GM19467 (cell line): ENCODE measurements at regions not wholly inside any gene's neighbourhood (a gene's known extent, or its start where the extent isn't known, plus 50 kb on each side); places are given as distances from the start of the nearest gene placed in this dataset.

Experiments used
- ATAC-seq: cut with Tn5 transposase; IDR thresholded peaks from one replicate; pipeline ENCODE4 v1.9.1; 2021; ENCODE audit warnings: mild to moderate bottlenecking, moderate library complexity; ENCODE audit not compliant: unreplicated experiment

DNA sequence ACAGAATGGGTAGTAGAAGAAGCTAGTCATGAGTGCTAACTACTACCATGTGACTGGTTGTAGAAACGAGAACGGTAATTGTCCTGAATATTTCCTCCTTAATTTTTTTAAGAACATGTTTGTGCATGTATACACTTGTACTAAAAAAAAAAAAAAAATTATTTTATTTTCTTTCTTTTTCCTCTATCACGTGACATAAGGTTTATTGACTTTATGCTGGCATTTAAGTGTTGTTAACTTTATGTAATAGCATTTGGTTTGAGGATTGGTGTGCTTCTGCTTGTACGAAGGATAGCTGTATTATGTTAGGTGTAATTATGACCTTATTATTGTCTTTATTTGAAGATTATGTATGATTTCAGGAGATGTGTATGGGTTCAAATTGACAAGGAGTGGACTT is 349.1 kb upstream of the PTPRD start:
- ATAC-seq = no peak

DNA sequence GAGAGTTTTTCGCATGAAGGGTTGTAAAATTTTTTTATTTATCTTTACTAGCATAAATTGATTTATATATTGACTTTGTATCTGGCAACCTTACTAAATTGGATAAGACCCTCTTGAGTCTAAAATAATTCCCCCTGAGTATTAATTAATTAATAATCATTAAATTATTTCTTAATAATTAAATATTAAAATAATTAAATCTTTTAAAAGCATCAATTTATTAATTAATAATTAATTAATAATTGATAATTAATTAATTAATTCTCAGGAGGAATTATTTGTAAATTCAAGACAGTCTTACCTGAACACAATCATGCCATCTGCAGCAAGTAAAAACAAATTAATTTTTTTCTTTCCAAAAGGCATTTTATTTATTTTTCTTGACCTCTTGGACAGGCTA is 370.4 kb upstream of the PTPRD start:
- ATAC-seq = no peak

- no peak for ATAC-seq
Measured at GRCh38 chr9:10999646-11000045, 386.8 kb upstream of the PTPRD start.

DNA sequence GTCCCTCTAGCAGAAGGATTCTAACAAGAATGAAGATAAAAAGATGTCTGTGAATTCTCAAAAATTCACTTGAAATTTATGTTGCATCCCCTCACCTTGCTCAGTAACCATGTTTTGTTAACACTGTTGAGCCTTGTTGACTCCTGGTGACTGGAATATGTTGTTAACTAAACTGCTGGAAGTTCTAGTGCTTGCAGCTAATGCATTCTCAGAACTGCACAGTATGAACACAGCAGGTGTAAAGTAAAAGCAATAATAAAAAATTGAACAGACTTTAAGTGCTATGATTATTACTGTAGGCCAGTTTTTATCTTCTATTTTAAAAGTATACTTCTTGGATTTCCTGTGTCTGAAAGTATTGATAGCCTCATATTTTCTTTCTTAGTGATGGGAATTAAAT is 388.7 kb upstream of the PTPRD start:
- no peak for ATAC-seq

DNA sequence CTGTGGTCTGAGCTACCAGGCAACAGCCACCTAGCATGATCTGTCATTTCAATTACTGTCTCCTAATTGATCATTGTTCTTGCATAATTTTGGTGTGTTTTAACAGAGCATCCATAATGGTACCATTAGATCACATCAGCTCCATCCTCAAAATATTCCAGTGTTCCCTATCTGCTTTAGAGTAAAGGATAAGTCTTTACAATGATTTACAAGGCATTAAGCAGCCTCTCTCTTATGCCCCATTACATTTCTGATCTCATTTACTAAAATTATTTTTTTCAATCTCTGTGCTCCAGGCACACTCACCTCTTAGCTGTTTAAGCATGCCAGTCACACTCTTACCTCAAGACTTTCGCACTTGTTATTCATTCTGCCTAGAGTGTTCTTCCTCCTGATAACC is 389.9 kb upstream of the PTPRD start:
- ATAC-seq = no peak

DNA sequence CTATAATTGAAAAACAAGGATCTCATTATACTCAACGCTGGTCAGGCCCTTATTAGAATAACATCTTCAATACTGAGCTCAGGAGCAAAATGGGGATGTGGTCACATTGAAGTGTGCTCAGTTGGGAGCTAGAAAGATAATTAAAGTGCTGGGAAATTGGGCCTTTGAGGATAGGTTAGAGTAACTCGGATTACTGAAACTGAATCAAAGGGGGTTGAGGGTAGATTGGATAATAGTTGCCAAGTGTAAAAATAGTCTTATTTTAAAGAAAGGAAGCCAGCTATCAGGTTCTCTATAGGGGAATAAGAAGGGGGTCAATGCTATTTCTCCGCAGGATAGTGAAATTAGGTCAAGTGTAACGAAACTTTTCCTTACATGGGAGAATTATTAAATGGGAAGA is 391.0 kb upstream of the PTPRD start:
- ATAC-seq = no peak

DNA sequence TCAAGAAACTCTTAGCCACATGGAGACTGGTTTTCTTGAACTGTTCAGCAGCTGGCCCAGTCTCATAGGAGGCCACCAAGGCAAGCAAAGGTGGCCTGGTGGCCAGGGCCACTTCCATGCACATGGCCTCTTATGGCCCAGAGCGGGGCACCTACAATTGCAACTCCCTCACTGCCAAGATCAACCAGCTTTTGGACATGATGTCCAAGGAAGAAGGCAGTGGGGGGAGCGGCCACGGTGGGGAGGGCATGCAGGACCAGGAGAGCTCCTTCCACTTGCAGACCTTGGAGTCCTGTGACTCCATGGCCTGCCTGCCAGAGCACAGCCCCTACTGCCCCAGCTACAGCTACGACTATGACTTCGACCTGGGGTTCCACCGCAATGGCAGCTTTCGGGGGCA is 398.9 kb upstream of the PTPRD start:
- no peak for ATAC-seq

- ATAC-seq = no peak
Measured at GRCh38 chr9:11016081-11016480, 403.3 kb upstream of the PTPRD start.

DNA sequence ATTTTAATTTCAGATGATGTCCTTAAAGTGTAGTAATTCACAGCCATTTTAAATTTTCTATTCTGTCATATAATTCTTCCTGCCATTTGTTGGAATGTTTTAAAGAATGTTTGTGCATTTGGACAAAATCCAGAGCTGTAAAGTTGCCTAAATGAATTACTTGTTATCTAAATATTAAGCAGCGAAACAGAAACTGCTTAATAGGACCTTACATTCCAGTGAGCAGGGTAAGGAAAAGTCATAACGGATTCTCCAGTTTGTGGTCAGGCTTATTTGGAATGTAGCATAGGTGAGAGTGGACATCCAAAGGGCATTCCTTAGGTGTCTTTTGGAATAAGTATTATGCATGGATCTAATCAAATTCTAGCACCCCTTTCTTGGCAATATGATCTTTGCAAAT is 410.4 kb upstream of the PTPRD start:
- ATAC-seq = no peak

GRCh38 chr9:11025775-11026174 is 413.0 kb upstream of the PTPRD start:
- ATAC-seq = no peak

GRCh38 chr9:11038366-11038765 is 425.6 kb upstream of the PTPRD start:
- ATAC-seq = no peak

DNA sequence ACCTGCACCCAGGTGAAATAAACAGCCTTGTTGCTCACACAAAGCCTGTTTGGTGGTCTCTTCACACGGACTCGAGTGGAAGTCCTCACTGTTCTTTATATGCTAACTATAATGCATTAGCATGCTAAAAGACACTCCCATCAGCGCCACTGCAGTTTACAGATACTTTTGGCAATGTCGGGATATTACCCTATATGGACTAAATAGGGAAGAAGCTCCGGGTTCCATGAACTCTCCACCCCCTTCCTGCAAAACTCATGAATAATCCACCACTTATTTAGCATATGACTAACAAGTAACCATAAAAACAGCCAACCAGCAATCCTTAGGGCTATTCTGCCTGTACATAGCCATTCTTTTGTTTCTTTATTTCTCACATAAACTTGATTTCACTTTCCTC is 426.2 kb upstream of the PTPRD start:
- ATAC-seq = no peak

DNA sequence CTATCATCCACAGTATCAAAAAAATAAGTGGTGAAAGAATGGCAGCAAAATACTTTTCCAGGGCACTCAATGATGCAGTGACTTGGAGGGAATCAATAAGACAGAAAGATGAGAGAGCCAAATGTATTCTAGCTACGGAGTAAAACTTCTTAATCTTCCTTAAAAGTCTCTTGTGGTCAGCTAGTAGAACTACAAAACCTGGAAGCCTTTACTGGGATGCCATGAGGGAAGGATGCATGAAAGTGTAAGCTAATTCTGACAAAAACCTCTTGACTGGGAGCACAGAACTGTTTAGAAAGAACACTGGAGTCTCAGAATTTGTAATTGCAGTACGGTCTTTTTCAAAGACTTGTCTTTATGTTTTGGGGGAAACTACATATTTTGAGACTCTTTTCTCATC is 432.8 kb upstream of the PTPRD start:
- ATAC-seq = no peak

- ATAC-seq = no peak
Measured at GRCh38 chr9:11063263-11063662, 450.5 kb upstream of the PTPRD start.

GRCh38 chr9:11064909-11065308 is 452.1 kb upstream of the PTPRD start:
- no peak for ATAC-seq

DNA sequence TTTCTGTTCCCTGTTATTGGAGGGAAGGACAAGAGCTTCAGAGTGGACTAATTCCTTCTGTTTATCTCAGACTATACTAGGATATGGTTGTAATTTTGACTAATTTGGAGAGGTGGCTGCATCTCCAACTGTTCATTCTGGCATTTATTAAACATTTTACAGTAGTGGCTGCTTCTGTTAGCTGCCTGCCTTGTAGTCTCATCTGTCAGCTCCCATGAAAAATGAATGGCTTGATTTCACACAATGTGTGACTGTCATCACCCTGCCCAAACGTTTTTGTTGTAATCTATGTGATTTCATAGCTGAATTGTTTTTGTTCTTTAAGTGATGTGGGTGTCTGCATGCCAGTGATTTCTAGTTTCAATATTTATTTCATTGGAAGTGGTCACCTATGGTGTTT is 459.4 kb upstream of the PTPRD start:
- ATAC-seq = no peak

GRCh38 chr9:11086561-11086960 is 473.8 kb upstream of the PTPRD start:
- ATAC-seq = no peak

GRCh38 chr9:11088821-11089374 is 476.1 kb upstream of the PTPRD start:
- no peak for ATAC-seq

GRCh38 chr9:11092974-11093373 is 480.2 kb upstream of the PTPRD start:
- no peak for ATAC-seq

DNA sequence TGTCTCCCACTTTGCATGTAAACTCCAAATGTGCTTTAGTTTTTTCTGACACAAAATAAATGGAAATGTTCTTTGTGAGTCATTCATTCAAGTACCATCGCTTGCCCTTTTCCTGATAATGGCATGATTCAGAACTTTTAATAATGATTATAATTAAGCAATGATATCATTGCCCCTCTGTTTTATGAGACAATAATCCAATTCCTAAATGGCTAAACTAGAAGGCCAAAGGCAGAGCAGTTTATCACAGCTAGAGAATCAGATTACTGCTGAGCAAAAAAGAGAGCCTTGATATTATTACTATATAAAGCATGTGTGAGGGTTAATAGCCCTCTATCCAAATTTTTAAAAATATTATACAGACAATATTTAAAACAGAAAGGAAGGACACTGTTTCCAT is 484.2 kb upstream of the PTPRD start:
- no peak for ATAC-seq

DNA sequence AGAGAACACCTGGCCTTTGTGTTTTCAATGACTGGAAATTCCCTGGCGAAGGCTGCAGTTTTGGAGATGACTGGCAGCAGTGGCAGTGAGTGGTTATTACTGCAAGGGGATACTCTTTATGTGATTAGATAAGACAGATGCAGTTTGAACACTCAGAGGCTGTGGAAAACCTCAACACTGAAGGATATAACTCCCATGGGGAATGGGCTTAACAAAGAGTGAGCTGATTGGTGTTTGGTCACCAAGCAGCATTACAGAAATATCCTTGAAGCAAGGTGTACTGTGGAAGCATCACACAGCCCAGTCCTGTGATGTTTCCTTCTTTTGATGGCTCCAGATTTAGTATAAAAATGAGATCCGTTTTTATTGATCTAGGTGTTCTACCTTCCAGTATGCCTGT is 490.7 kb upstream of the PTPRD start:
- ATAC-seq = no peak

DNA sequence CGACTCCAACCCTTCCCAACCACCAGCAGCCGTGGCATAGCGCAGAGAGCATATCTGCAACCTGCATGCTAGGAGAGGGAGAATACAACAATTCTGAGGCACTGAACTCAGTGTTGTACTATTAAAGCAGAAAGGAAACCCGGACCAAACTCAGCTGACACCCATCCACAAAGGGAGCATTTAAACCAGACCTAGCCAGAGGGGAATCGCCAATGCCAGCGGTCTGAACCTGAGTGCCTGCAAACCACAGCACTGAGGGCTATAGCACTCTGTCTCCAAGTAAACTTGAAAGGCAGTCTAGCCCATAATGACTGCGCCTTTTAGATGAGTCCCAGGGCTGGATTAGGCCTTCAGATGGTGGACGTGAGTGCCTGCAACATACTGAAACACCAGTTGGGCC is 494.4 kb upstream of the PTPRD start:
- ATAC-seq = no peak

DNA sequence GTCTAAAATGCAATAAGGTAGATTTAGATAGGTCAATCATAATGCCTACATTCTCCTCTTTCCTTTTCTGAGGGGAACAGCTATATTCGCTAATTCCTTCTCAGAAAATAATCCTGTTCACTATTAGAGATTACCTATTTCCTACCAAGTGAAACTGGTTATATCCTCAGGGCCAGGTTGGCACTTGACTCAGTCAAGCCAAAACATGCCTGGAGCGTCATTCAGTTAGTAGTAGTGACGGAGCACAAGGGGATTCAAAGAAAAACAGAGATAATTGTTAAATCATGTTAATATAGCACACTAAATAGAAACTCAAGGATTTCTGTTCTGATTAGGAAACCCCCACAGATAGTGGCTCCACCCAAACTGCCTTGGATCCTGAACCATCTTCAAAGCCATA is 515.4 kb upstream of the PTPRD start:
- ATAC-seq = no peak

- ATAC-seq = no peak
Measured at GRCh38 chr9:11135851-11136250, 523.0 kb upstream of the PTPRD start.
